Stimulated activated CD4-positive, alpha-beta T cell treated with anti-CD3 and anti-CD28 coated beads, Interleukin-1b, Interleukin-23, amount 100 ng/mL, for 4 hours (primary cell): ENCODE measurements at regions not wholly inside any gene's neighbourhood (a gene's known extent, or its start where the extent isn't known, plus 50 kb on each side); places are given as distances from the start of the nearest gene placed in this dataset.

Experiments used
- DNase-seq, 2 donors: peaks; one replicate each; pipeline ENCODE4 v3.0.0-alpha.2; 2020; ENCODE audit warnings: low read depth in 2 of 2

DNA sequence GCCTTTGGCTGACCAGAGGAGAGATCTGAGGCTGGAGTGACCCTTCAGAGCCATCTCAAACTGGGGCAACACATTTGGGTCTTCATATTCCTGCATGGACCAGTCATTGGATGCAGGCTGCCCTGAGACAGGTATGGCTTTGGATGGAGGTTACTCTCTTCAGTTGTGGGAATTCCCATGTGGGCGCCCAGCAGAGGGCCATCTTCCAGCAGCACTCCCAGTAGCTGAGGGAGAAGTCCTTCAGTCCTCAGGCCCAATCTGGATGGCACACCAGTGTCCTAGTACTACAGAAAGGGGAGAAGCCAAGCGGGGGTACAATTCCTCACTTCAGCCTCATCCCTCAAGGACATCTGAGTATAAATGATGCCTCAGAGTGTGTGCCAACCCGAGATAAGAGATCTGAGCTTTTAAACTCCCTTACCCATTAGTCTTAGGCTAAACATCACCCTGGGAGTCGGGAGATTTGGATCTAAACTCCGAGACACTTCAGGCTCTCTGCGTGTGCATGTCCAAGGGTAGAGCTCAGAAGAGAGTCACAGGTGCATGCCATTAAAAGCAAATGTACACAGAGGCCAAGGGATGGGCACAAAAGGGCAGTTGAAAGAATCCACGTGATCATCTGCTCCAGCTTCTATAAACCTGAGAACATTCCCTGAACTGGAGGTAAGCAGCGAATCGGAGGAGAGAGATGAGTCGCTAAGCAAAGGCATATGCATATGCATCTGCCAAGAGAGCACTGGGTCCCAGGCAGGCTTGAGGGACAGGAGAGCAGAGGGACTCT is 204.6 kb downstream of the CD83 start:
- DNase-seq: no peak

GRCh38 chr6:14322841-14323240 is 205.3 kb downstream of the CD83 start:
- DNase-seq: no peak

DNA sequence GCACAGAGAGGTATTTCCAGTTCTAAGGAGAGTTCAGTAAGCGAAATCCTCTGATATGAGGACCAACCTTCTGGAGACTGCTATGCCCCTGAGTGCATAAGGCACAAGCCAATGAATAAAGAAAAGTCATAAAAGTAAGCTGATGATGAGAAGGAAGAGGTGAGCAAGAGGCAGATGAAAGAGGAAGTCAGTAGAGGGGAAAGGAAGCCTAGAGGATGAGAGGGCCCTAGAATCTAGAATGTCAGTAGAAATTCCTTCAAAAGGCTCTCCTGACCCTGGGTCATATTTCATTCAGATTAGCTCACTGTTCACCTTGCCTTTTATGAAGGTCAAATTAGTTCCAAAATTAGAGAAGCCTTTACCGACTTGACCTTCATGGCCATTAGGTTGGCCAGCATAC is 209.2 kb downstream of the CD83 start:
- DNase-seq: no peak

DNA sequence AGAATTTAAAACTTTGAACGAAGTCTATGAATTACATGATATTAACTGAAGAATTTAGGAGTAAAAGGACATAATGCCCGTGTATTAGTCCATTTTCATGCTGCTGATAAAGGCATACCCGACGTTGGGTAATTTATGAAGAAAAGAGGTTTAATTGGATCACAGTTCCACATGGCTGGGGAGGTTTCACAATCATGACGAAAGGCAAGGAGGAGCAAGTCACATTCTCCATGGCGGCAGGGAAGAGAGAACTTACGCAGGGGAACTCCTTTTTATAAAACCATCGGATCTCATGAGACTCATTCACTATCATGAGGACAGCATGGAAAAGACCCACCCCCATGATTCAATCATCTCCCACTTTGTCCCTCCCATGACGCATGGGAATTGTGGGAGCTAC is 210.6 kb downstream of the CD83 start:
- no peak for DNase-seq

GRCh38 chr6:14333556-14334305 is 216.2 kb downstream of the CD83 start:
- DNase-seq: no peak

DNA sequence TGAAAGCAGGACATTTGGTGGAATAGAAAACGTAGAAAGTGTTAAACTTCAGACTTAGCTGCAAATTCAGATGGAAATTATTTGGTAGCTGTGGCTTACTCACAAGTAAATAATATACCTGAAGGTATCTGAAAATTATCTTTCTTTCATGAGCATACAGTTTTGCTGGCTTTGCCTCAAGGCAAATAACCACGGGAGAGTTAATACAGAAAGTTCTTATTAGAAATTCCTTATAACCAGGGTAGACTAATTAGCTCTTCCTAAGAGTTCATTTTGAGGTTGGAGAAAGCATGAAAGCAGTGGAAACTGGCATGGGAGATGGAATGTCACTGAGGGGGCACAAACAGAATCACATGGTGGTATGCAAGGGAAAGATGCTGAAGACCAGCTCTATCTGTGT is 217.5 kb downstream of the CD83 start:
- DNase-seq: no peak

DNA sequence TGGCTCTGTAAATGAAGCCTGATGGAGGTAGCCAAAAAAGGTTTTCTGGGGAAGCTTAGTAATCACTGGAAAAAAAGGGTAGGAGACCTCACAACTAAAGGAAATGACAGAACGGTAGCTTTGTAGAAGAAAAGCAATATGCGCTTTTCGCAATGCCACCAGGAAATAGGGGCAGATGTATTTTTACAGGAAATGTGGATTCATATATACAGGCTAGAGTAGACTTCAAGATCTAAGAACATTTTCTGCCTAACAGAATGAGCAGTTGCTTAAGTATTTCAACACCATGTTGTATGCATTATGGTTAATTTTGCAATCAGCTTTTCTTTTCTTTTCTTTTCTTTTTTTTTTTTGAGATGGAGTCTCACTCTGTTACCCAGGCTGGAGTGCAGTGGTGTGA is 219.6 kb downstream of the CD83 start:
- DNase-seq: no peak

GRCh38 chr6:14339172-14339571 is 221.6 kb downstream of the CD83 start:
- DNase-seq: no peak

GRCh38 chr6:14339711-14340584 is 222.4 kb downstream of the CD83 start:
- no peak for DNase-seq

GRCh38 chr6:14344486-14344885 is 226.9 kb downstream of the CD83 start:
- no peak for DNase-seq

DNA sequence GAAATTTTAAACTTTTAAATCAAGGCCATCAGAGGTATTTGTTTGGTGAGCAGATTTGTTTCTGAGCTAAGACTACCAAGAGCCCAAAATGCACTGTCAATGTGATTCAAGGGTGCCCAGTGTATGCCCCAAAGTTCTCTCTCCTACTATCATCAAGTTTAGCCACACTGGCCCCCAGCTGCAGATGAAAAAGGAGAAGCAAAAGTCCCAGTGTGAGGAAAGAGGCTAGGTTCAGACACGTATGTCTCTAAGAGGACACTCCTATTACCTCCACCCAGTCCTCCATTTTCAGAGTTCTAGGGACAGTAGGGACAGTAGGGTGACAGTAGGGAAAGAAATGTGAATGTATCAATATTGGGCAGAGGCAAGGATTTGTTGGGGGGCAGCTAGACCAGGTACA is 230.8 kb downstream of the CD83 start:
- DNase-seq: no peak

DNA sequence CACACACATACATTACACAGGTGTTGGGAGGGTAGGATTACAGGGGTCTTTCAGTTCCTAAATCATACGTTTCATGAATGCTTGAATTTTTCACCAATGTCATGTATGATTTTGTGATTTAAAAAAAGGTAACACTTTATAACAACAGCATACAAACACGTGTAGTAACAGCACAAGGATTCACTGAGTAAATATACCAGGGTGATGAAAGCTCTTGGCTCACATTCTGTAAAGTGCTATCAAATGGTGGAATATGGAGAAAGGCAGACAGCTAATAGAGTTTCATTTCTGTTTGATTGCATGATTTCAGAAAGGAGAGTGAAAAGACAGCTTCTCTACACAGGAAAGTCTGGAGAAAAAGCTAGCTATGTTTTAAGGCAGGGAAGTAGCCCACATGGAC is 231.9 kb downstream of the CD83 start:
- no peak for DNase-seq

GRCh38 chr6:14350210-14350609 is 232.6 kb downstream of the CD83 start:
- no peak for DNase-seq

DNA sequence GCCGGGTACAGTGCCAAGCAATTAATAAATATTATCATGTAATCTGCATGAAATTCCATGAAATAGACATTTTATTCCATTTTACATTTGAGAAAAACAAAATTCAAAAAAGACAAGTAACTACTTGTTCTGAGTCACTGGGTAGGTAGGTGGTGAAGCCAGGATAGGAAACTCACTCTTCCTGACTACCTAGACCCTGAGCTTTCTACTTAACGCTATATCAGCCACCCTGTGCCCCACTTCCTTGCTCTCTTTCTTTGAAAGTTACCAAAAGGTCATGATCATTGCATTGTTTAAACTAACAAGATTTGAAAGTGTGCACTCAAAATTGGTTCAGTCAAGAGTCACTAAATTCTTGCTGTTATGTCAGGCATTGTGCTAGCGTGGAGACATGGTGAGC is 235.7 kb downstream of the CD83 start:
- DNase-seq: no peak

- no peak for DNase-seq
Observed at GRCh38 chr6:14353798-14354197, 236.2 kb downstream of the CD83 start.

DNA sequence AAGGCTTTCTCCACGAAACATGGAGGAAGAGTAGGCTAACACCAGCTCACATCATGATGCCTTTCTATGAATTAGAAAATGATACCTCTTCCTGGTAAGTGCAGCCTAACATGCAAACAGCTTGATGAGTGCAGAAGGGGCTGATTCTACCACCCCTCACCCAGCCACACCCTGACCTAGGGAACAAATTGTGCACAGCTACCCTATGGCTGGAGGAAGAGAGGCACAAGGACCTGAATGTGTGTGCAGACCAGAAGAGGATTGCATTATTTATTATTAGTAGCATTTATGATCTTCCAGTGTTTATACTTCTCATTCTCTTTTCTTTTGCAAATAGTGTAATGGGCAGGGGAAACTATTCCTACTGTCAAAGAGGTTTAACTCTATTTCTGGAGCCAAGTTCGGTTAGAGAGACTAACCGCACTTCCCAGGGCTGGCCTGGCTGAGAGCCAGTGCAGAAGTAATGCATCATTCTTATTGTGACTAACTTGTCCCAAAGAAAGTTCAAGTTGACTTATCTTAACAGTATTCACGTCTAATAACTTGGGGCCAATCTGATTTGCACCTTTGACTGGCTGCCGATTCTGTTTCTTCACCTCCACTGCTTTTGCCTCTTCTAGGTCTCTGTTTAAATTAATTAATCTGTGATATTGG is 237.5 kb downstream of the CD83 start:
- peak in 1 of 2 donors; percentile 34 for DNase-seq

DNA sequence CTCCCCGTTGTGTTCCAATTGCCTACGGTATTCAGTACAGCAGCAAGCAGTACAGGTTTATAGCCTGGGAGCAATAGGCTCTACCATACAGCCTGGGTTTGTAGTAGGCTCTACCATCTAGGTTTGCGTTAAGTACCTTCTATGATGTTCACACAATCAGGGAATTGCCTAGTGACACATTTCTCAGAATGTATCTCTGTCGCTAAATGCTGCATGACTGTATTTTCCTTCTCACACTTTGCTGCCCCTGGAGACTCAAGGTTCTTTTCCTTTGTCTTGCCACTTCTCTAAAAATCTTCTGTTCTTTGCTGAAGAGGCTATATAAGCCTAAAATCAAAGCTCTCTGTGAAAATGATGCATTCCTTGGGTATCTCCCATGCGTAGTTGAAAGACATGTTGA is 241.9 kb downstream of the CD83 start:
- no peak for DNase-seq

GRCh38 chr6:14360565-14360964 is 243.0 kb downstream of the CD83 start:
- DNase-seq: no peak

DNA sequence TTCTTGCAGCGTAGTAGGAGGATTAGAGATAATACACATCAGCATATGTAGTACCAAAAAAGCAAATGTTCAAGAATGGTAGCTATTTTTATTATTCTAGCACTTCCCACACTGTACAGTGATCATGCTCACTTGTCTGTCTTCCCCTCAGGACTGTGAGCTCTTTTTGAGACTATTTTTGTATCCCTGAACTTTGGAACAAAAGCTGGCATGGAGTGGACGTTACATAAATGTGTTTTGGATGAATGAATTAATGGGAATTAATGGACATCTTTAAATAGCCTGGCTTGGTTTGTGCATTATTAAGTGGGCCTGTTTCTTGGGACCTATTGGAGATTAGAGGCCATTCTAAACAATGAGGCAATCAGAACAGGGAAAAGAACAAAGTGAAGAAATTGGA is 243.7 kb downstream of the CD83 start:
- no peak for DNase-seq

DNA sequence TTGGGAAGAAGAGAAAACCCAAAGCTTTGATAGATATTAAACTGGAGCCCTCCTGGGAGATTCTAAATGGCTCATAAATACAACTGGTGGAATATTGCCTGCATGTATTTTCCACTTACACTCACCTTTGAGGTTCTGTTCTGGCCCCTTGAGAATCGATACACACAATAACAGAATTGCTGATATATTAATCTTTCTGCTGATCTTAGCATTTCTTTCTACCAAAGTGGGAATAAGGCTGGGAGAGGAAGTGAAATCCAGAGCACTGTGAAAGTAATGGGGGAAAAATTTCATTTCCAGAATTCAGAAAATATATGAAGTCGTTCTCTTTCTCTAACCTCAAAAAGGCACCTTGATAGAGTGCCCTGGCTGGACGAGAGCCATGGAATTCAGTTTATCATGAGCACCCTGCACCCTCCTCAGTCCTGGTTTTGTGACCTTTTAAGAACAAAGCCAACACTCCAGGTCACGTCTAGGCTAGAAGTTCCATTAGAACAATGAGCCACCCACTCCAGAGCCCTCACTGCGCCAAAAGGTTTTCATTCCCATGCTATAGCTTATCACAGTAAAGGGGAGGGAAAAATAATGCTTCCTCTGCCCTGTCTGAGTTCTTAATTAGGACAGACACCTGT is 244.5 kb downstream of the CD83 start:
- no peak for DNase-seq

DNA sequence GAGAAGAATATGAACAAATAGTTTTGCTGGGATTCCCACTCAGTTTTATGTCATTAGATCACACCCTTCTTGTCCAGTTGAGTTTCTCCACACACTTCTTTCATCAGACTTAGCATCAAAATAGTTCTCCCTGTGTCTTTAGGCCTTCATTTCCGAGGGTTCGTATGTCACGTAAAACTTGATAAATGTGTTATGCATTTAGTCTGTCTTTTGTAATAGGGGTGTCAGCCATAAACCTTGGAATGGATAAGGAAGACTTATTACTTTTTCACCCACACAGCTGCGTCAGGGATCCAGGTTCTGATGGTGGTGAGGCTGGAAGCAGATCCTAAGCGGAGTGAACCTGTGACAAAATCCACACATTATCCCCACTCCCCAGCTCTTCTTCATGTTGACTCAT is 246.8 kb downstream of the CD83 start:
- DNase-seq: no peak
